Stimulated activated CD4-positive, alpha-beta T cell treated with anti-CD3 and anti-CD28 coated beads, TNF-alpha, amount 100 ng/mL, for 1 hour (primary cell): ENCODE measurements at regions not wholly inside any gene's neighbourhood (a gene's known extent, or its start where the extent isn't known, plus 50 kb on each side); places are given as distances from the start of the nearest gene placed in this dataset.
"Not testable (repeated sequence)": the region's sequence is repeated elsewhere in the genome, so short reads cannot be mapped to it uniquely, and the experiment has no call there.

Source experiments
- DNase-seq, 3 donors: peaks; one replicate each; pipeline ENCODE4 v3.0.0-alpha.2; 2020; ENCODE audit warnings: low read depth in 3 of 3, low spot score in 1 of 3

DNA sequence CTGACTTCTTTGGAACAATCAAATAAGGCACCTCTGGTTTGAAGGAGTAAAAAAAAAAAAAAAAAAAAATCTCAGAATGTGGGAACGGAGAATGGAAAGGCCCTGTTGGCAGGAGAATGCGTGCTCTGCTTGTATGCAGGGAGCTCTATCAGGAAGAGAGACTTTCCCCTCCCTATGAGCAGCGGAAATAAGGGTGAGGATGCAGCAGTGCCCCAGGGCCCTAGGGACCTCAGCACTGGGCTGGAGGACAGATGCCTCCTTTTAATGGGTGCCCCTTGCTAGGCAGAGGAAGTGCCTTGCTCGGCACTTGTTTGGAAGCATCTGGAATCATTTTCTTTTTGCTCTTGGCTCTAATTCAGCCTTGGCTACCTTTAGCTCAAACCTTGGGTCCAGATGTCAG lies 283.4 kb upstream of the NBPF12 start:
- DNase-seq: not testable (repeated sequence)

DNA sequence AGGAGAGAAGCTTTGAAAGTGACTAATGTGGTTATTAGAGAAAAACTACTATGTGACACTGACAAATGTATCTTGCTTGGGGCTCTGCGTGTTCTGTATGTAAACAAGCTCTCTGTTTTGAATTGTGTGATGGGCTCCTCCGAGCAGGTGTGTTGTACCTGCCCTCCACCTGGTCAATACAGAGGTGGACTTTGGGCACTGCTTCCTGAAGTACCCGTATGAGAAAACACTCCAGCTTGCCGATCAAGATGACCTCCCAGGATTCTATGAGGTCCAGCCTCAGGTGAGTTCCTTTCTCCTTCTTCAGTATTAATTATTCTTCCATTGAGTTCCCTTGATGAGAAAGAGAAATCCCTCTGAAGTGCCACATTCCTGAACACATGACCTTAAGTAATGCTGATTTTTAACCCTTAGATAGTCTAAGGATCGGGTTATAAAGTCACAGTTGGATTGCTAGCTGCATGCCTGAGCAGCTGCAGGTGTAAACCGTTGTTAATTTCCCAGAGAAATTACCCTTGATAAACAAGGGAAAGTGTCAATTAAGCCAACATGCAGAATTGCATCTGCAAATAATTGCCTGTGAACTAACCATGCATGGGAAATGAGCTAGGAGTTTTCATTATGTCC lies 292.0 kb upstream of the NBPF12 start:
- not testable (repeated sequence) for DNase-seq

DNA sequence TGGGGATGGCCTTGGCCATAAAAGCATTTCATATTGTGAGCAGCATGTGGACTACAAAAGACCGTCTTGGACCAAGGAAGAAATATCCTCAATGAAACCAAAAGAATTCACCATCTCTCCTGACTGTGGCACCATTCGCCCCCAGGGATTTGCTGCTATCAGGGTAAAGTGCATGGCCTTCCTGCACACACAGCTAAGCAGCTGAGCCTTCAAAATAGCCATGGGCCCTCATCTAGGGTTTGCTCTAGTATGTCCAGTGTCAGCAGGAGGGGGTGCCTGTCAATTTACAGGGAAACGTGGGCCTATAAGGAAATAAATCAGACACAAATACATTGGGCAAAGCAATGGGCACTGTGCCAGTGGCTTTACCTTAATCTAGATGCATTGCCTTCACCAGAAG lies 296.6 kb upstream of the NBPF12 start:
- DNase-seq: not testable (repeated sequence)

DNA sequence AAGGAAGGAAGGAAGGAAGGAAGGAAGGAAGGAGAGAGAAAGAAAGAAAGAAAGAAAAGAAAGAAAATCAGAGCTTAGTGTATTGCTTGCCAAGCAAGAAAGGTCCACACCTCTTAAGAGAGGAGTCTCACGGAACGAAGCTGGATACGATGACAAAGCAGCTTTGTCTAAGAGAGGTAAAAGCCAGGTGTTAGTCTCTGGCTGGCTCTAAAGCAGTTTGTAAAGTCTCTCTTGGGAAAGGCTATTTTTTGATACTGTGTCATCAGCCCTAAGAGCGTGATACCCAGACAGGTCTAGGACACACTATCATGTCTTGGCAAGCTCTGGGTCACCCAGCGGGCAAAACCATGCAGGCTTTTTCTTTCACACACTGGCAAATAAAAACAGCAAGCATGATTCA lies 297.5 kb upstream of the NBPF12 start:
- DNase-seq: not testable (repeated sequence)

DNA sequence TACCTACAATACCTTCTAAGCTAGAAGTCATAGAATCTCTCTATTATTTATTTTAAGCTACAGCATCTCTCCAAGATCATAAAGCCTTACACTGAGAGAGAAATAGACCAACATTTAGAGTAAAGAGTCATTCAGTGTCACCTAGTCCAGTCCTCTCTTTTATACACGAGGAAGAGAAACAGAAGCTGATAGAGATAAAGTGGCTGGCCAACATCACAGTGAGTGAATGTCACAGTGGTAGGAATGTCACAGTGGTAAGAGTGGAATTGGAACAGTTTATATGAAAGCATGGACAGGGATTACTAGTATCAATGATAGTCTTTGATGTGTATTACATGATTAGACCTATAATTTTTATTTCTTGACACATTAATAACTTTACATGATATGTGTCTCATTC lies 307.8 kb upstream of the NBPF12 start:
- DNase-seq: not testable (repeated sequence)

DNA sequence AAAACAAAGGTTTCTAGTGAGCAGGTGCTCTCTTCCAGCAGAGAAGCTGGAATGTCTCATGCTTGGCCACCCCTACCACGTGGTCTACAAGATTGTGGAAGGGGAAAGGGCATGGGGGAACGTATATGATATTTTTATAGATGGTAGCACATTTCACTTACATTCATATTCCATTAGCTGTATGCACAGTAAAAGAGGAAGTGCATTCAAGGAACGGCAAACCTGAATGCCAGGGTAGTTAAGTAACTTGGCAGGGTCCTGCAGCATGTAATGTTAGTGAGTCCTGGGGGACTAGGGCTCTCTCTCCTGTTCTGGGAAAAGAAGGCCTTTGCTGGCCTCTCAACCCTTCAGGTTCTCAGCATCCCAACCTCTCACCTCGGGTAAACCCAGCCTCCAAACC lies 319.5 kb upstream of the NBPF12 start:
- DNase-seq: not testable (repeated sequence)

DNA sequence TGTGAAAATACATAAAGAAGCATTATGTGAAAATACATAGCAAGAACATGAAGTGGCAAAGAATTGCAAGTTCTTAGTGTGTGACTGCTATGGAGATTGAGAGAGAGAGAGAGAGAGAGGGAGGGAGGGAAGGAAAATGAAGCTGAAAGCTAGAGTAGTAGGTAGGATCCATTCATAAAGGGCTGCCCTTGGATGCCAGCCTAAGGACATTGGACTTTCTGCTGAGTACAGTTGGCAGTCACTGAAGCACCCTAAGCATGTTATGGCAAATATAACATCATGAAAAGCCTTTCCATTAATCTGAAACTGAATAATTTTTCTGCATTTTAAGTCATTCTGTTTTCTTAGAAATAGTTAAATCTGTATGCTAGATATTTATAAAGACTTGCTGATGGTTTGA lies 333.4 kb upstream of the NBPF12 start:
- not testable (repeated sequence) for DNase-seq

DNA sequence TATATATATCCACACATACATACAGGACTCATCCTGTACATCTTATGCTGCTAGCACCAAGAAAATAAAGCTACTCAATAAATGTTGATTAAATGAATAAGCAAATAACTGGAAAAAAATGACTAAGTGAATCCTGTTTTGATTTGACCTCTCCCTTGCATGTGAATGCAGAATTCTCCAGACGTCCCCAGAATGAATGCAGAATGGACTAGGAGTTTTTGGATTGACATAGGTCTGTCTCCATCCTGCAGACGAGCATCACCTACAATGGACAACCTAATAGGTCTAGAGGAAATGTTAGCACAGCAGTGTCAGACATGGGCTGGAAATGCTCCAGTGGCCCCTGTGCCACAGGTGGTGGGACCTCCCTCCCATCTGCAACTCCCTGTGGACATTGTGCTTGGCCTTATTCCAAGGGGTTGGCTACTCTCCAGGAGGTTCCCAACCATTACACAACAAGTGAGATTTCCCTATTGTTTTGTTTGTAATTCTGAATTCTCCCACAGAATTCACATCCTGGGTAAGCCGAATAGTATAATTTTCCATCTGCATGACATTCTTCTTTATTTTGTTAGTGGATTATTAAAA lies 337.3 kb upstream of the NBPF12 start:
- DNase-seq: not testable (repeated sequence)

DNA sequence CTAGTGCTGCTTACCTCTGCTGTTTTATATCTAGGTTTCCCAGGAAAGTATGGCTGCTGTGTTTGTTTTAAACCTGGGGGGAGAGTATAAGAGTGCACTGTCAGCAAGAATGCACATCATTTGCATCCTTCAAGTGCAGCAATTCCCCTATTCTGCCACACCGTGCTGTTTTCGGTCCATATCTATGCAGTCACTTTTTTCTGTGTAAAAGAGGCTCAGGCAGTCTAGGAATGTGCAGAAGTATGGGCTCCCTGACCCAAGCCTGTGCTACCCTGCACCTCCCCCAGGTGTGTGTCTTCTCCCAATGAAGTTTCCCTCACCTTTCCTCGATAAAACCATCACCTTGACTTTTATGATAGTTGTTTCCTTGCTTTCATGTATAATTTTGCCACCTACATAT lies 338.2 kb upstream of the NBPF12 start:
- not testable (repeated sequence) for DNase-seq

DNA sequence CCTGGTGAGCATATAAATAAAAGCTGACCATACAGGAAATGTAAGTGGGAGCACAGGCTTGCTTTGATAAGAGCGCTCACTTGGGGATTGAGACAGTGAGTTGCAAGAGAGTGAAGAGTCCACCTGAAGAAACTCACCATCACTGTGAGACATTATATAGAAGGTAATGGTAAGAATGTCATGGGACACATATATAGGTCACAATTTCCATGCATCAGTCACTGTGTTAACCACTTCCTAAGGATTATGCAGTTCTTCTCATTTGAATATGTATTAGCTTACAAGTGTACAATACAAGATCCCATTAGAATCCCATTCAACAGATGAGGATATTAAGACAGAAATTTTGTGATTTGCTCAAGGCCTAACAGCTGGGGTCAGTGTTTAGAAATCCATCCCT lies 352.4 kb upstream of the NOTCH2NLA start:
- not testable (repeated sequence) for DNase-seq

DNA sequence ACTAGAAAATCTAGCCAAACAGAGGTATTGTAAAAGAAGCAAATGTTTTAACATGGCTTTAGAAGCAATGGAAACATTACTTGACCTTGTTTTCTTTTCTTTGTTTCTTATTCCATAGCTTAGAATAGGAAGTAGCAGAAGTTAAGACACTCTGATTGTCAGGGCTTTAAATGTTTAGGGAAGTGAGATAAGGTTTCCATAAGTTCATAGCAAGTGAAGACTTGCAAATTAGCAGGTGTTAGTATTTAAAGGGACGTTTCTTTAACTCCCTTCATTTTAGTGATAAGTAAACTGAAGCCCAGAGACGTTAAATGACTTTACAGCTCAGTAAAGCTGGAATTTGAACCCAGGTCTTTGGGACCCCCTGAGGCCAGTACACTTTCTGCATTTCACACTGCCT lies 338.7 kb upstream of the NOTCH2NLA start:
- DNase-seq: not testable (repeated sequence)

DNA sequence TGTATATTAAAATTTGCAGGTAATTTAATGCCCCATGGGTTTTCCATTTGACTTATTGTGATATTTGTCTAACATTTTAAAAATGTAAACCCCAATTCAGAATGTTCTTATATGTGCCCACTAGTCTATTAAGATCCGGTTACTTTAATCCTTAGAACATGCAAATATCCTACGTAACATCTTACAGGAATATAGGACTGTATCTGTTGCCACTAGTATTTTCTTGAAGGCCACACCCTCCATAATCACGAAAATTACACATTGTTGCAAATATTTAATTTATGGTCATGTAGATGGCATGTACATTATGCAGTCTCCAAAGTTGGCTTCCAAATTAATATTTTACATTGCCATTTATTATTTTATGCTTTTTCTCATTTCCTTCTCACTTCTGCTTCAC lies 329.2 kb upstream of the NOTCH2NLA start:
- not testable (repeated sequence) for DNase-seq

DNA sequence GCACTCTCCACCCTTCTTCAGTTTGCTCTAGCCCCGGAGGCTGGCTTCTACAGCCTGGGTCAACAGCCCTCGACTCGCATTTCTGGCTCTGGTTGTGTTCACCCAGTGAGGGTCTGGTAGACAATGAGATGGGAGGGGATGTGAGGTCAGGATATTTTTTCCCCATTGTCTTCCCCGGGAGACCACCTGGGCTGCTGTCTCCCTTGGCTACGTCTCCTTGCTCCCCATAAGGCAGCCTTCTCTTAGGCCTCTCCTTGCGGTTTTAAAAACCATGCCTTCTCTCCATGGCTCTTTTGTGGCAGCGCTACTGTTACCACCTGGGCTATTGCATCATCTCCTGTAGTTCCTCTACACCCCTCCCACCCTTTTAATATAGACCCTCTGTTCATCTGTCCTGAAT lies 327.6 kb upstream of the NOTCH2NLA start:
- not testable (repeated sequence) for DNase-seq

DNA sequence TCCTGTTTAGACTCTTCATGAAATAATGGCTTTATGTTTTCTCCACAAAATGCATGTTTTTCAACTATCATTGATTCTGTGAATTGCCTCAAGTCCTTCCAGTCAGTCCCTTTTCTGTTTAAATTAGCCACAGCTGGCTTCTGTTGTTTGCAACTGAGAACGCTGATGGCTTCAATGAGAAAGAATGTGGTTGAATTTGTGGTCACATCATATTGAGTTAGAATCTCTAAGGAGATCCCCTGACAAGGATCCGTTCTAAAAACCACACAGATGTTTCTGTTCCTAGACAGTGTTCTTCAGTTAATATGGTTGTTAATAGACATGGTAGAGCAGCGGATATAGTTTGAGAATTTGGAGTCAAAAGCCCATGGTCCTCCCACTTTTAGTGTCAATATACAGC lies 323.6 kb upstream of the NOTCH2NLA start:
- DNase-seq: not testable (repeated sequence)

DNA sequence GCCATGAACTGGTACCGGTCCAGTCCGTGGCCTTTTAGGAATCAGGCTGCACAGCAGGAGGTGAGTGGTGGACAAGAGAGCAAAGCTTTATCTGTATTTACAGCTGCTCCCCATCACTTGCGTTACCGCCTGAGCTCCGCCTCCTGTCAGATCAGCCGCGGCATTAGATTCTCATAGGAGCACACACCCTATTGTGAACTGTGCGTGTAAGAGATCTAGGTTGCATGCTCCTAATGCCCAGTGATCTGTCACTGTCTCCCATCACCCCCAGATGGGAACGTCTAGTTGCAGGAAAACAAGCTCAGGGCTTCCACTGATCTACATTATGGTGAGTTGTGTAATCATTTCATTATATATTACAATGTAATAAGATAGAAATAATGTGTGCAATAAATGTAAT lies 319.9 kb upstream of the NOTCH2NLA start:
- not testable (repeated sequence) for DNase-seq

DNA sequence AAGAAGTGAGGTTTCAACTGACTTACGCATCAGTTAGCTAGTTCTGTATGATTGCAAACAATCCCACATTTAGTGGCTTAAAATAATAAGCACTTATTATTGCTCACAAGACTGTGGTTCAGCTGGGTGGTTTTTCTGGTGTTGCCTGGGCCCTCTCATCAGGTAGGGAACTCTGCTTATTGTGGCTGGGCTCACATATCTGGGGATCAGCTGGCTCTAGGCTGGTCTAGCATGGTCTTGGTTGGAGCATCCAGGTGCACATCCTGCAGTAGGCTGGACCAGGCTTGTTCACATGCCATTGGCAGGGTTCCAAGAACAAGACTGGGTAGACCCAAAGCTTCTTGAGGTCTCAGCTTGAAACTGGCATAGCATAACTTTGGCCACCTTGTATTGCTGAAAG lies 317.4 kb upstream of the NOTCH2NLA start:
- not testable (repeated sequence) for DNase-seq

DNA sequence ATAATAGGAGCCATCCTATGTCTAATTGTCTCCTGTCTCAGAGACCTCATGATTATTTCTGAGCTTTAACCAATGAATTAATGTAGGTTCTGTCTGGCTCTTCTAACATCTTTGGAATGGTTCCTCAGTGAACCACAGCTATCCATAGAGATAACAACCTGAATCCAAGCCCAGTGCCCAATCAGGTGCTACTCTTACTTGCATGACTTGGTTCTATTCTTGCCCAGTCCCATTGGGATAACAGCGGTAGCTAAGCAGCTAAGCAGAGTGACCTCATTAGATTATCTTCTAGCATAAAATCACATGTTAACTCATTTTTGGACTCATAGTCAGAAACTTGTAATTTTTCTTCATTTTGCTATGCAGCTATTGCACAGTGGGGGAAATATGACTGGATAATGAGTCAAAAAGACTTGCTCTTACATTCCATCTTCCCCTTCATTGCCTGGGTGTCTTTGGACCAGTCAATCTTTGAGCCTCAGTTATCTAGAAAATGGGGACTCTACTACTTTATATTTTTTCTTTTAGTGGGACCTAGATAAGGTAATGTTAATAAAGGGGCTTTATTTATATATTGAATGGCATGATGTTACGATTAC lies 309.1 kb upstream of the NOTCH2NLA start:
- DNase-seq: not testable (repeated sequence)

DNA sequence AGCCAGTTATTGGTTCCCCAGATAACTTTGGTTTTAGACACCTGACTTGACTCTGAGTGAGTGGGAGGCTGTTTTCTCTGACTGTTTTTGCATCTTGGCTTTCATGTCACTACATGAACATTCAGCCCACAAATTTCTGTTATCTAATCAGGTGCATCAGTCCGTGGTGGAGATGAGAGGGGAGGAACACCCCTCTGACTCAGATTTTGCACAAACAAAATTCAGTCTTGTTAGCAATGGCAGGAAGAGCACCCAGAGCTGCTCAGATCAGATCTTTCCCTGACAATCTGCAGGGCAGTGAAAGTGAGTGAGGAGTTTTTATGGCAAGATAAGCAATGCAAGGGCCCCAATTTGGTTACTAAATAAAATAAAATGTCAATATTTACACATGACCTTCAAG lies 307.2 kb upstream of the NOTCH2NLA start:
- not testable (repeated sequence) for DNase-seq

DNA sequence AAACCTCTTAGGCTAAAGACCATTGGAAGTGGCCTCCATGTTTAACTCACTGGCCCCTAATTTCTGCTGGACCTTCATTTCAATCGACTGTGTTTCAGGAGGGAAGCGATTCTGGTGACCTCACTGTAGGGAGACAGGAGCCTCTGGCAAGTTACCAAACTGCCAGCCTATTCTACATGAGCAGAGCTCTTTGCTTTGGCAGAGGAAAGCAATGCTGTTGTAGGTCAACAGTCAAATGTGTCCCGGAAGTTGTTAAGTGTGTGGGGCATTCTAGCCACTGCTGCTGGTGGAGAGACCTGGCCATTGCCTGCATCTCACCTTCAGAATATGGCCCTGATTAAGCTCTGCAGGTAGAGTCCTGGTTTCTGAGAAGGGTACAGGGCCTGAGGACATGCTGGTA lies 306.8 kb upstream of the NOTCH2NLA start:
- DNase-seq: not testable (repeated sequence)

DNA sequence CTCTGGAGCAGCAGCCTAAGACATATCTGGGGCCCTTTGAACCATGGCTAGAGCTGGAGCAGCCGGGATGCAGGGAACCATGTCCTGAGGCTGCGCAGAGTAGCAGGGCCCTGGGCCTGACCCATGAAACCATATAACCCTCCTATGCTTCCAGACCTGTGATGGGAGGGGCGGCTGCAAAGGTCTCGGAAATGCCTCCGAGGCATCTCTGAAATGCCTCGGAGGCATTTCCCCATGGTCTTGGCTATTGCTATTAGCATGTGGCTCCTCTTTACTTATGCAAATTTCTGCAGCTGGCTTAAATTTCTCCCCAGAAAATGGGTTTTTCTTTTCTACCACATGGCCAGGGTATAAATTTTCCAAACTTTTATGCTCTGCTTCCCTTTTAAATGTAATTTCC lies 302.1 kb upstream of the NOTCH2NLA start:
- DNase-seq: not testable (repeated sequence)

DNA sequence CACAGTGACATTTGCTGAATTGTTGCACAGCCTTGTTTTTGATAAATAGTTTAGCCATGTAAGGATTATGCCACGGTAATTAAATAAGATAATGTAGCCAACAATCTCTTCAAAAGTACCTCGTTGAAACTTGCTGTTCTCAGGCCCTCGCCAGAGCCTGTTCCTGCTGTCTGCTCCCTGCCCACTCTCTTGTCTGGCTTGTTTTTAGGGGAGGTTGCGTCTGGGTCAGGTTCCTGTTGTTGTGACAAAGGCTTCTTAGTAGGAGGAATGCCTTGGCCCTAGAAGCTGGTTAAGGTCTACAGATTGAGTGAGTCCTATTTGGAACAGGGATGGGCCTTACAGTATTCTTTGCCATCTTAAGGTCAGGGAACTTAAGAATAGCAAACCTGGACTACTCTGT lies 294.0 kb upstream of the NOTCH2NLA start:
- not testable (repeated sequence) for DNase-seq

DNA sequence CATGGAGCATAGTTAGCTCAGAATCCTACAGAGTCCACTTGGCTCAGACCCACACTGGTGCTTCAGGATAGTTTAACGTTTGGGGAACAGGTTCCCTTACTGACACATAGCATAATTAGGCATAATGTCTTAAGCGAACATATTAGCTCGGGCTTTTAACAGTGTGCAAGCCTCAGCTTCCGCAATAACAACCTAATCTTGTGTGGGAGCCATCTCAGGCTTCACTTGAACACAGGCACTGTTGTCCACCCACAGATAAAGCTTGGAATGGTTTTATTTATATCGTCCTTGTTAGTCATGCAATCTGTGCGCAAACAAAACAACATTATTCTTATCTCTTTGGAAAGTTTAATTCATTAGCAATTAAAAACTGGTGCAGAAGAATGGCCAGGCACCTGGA lies 293.5 kb upstream of the NOTCH2NLA start:
- DNase-seq: not testable (repeated sequence)

DNA sequence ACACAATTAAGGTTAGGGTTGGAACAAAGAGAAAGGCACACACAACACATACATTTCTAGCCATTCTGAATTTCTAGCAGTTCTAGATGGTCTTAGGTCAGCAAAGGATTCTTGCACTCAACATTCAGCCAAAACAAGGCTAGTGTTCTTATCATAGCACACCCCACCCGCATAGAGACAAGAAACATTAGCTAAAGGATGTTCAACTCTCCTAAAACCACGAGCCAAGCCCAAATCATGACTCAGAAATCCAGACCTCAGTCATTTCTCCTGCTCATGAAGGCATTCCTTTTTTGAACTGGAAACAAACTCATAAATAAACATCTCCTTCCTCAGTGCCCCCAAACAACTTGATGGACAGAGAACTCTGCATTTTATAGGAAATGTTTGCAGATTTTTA lies 293.0 kb upstream of the NOTCH2NLA start:
- DNase-seq: not testable (repeated sequence)
